Uterus (tissue), 2 donors: ENCODE measurements at regions not wholly inside any gene's neighbourhood (a gene's known extent, or its start where the extent isn't known, plus 50 kb on each side); places are given as distances from the start of the nearest gene placed in this dataset.

Experiments used
- POLR2A ChIP-seq, 2 donors: fragments of 450-650 bp; IDR thresholded peaks; one replicate each; pipeline ENCODE4 v1.6.1; 2016; ENCODE audit warnings: antibody characterized with exemption in 2 of 2, mild to moderate bottlenecking in 1 of 2, moderate library complexity in 1 of 2
- TF ChIP-seq, protein P1 (sequence below), 4 experiments: fragments of 200-600 bp in 2 of 4; fragments of 450-650 bp in 2 of 4; sonication (generic) in 2 of 4; IDR thresholded peaks; one replicate each; pipeline ENCODE4 v1.5.1; 2016 to 2019; ENCODE audit warnings: antibody characterized with exemption in 4 of 4, mild to moderate bottlenecking in 2 of 4, moderate library complexity in 1 of 4

DNA sequence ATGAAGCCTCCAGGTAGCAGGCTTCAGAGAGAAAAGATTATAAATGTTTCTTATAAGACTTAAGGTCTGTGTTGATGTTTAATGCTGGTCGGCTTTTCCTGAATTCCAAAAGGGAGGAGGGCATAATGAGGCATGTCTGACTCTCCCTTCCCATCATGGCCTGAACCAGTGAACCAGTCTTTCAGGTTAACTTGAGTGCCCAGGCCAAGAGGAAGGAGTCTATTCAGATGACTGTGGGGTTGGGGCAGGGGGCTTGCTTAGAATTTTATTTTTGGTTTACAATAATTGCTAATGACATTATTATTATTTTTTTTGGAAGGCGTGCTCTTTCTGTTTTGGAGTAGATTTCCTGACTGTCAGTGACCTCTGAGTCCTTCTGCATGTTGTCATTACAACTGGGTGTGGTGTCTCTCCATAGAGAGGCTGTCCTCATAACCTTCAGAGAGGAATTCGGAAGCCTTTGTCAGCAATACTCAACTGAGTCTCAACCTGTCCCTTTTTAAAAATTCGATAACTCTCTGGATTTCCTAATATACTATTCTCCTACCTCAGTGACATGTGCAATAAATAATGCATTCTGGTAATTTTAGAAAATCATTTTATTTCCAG, 275.1 kb upstream of the CXCR4 start:
- TF ChIP-seq, protein P1, sequence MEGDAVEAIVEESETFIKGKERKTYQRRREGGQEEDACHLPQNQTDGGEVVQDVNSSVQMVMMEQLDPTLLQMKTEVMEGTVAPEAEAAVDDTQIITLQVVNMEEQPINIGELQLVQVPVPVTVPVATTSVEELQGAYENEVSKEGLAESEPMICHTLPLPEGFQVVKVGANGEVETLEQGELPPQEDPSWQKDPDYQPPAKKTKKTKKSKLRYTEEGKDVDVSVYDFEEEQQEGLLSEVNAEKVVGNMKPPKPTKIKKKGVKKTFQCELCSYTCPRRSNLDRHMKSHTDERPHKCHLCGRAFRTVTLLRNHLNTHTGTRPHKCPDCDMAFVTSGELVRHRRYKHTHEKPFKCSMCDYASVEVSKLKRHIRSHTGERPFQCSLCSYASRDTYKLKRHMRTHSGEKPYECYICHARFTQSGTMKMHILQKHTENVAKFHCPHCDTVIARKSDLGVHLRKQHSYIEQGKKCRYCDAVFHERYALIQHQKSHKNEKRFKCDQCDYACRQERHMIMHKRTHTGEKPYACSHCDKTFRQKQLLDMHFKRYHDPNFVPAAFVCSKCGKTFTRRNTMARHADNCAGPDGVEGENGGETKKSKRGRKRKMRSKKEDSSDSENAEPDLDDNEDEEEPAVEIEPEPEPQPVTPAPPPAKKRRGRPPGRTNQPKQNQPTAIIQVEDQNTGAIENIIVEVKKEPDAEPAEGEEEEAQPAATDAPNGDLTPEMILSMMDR (IDR thresholded peaks at IDR 0.05) = no peak
- TF ChIP-seq POLR2A (IDR thresholded peaks at IDR 0.05) = no peak
